CD4-positive, alpha-beta T cell treated with Interleukin-6 at 100 ng/mL for 8 hours (primary cell): ENCODE measurements at regions not wholly inside any gene's neighbourhood (a gene's known extent, or its start where the extent isn't known, plus 50 kb on each side); places are given as distances from the start of the nearest gene placed in this dataset.
"Not testable (repeated sequence)": the region's sequence is repeated elsewhere in the genome, so short reads cannot be mapped to it uniquely, and the experiment has no call there.

Source experiments
- DNase-seq: peaks from one replicate; pipeline ENCODE4 v3.0.0-alpha.2; 2020; ENCODE audit warnings: mixed read lengths, low spot score

DNA sequence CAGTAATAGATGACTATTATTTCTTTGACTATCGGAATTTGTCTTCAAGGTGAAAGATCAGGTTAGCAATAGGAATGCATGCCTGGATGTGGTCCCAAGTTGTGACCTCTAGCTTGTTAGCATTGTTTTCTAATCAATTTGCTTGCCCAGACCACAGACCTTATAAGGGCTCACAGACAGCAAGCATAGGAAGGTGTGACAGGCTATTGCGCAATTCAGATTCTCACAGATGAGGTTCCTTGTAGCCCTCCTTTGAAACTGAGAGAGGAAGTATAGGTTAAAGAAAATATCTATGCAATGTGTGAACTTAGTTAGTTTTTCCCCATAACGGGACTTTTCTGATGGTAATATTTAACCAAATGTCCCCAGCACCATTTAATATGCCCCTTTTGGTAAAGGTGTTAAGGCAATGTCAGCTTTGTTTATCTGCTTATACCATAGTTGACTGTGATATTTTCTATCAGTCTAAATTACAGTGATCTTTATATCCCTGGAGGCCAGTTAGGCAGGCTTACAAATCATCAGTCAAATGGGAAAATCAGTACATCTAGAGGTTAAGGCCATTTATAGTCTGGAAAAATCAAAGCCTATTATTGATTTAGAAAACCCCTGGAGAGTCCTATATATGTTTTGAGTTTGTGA, 168.1 kb upstream of the MBNL1 start:
- DNase-seq: no peak

DNA sequence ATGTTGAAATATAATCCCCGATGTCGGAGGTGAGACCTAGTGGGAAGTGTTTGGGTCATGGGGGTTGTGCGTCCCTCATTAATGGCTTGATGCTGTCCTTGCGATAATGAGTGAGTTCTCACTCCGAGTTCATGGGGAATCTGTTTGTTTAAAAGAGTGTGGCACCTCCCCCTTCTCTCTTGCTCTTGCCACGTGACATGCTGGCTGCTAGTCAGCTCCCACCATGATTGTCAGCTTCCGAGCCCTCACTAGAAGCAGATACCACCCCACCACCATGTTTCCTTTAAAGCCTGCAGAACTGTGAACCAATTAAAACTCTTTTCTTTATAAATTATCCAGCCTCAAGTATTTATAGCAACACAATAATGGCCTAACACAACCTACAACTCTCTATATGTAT, 166.3 kb upstream of the MBNL1 start:
- no peak for DNase-seq

DNA sequence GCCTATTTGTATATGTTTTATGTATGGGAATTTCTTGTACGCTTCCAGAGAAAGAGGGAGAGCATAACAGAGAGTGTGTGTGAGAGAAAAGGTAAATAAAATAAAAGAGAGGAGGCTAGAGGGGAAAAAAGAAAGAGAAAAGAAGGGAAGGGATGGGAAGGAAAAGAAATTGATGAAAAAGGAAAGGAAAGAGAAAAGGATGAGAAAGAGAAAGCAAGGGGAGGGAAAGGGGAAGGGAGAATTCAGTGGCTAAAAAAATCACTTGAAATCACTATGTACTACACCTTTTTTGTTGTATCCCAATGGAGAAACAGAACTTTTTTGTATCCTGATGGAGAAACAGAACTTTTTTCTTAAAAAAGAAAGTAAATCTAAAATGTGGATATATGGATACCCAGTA, 165.5 kb upstream of the MBNL1 start:
- DNase-seq: no peak

DNA sequence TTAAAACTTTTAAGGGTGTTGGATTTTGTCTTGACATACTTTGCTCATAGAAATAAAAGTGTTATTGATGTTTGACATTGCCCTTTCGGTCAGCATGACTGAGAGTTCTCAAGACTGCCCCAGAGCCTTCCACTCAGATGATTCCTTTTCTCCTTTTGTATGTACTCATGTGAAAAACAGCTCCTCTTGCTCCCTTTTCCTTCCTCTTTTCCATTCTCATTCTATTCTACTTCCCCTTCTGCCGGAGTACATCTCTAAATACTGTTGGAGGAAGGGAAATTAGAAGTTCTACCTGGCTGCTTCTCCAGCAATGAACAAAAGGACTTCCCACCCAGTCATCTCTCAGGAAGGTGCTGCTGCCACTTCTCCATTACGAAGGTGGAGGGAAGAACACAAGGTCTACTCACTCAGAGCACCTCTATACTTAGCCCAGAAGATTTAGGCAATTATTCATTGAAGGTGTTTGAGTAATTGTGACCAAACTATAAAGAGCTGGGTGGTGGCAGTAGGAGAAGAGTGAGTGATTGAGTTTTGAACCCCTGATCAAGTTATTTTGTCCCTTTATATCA, 163.8 kb upstream of the MBNL1 start:
- no peak for DNase-seq

DNA sequence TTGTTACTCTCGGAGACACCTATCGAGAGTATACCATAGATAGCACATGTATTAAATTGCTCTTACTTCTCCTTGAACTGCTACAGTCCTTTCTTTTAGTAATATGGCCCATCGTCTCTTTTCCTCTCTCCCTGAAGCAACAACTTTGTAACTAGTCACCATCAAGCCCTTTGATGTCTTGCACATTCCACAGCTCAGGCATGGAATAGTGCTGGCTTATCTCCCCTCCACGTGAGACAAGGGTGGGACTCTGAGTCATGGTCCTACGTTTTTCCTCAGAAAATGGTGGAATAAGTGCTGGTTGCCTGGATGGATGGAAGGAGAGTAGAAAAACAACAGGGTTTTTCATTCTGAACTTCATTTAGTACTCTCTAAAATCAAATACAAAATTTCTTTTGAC, 163.3 kb upstream of the MBNL1 start:
- no peak for DNase-seq

DNA sequence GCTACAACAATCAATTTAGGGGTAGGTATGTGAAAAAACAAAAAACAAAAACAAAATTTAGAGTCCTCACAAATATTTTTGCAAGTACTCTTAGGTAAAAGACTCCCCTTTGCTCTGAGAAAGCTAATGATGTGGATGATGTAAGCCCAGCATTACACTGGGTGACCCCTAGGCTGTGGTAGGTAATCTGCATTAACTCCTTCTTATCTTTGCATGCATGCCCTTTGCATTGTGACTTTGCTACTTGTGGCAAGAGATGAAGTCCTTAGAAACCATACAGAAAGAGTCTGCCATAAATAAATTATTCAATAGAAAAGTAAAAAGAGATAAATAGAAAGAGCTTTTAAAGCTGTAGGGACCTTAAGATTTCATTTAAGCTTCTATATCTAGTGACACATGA, 159.7 kb upstream of the MBNL1 start:
- no peak for DNase-seq

DNA sequence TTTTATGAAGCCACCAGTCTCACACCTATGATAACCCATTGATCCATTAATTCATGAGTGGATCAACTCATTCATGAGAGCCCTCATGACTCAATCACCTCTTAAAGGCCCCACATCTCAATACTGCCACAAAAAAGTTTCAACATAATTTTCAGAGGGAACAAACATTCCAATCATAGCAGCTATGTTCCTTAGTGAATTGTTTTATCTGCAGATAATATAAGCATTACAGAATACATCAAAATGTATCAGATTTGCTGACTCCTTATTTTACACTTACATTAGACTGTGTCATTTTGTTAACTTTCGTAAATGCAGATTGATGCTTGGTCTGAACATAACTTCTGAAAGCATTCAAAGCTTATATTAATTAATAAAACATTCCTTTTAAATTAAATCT, 155.3 kb upstream of the MBNL1 start:
- DNase-seq: no peak

DNA sequence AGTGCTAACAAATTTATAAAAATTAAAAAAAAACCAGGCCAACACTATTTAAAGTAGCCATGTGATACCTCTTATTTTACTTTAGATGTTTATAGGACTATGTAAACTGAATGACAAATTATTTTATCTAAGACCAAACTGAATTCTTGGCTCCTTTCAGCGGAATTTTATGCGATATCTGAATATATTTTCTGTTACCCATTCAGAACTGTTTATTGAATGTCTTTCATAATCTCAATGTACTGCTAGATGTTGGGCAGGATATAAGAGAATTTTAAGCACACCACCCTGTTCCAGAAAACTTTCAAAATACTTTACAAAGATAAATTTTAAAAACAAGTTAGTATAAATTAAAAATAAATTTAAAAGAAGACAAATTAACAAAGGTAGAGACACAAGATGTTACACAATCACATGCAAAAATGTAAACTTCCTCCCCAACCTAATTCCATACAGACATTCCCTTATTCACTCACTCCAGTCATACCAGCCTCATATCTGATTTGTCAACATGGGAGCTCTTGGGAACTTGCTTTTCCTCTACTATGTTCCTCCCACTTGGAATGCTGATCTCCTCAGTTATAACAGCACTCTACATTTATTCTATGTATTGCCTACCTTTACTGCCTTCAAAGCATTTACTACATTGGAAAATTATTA, 154.6 kb upstream of the MBNL1 start:
- no peak for DNase-seq

DNA sequence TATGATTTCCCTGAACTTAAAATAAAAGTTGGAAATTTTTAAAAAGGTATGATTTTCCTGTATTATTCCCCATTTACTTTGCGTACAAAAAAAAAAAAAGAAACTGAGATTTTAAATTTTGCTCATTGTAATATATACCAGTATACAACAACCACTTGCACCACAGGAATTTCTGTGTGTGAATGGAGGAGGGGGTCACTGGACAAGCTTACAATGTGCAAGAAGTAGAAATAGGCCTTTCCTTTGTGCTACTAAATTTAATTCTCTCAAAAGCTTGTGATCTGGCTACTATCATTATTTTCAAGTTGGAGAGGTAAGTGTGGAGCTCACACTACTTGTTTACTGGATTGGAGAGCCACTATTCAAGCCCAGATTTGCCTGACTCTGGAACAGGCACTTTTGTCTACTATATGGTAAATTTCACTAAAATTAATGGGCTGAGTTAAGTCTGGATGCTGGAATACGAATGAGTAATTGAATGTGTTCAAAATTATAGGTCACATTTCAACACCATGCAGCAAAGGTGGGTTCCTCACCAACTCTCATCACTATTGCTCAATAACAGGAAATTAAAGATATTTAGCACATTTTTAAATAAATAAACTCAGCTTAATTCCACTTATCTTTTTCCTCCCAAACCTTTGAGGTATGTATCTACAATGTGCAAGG, 148.0 kb upstream of the MBNL1 start:
- DNase-seq: no peak

DNA sequence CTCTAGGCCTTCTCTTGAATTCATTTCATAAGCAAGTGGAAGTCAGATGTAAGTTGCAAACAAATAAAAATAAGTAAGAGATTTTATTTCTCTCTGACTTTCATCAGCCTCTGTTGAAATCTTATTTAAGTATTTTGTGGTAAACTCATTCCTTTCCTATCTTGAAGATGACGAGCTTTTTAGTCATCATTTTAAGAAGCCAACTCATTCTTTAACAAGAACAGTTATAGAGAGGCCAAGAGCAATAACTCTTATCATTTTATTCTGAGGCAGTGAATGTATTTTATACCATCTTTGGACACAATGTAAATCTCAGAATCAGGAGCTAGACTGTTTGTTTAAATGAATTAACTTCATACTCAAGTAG, 147.5 kb upstream of the MBNL1 start:
- DNase-seq: no peak

DNA sequence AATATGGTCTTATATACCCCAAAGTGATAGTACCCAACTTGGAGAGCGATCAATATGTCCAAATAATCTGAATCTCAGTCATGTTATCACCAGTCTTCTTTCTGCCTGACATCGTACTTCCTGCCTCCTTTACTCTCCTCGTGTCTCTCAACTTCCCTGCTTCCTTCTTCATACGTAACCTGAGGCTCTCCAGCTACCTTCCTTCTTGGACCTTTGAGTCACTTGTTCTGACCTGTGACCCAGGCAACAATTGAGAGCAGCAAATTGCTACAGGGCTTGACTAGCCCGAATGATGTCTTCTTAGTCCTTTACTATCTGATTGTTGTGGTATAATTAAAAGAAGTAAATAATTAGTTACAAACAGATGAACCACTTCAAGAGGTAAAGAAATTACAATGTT, 145.9 kb upstream of the MBNL1 start:
- no peak for DNase-seq

DNA sequence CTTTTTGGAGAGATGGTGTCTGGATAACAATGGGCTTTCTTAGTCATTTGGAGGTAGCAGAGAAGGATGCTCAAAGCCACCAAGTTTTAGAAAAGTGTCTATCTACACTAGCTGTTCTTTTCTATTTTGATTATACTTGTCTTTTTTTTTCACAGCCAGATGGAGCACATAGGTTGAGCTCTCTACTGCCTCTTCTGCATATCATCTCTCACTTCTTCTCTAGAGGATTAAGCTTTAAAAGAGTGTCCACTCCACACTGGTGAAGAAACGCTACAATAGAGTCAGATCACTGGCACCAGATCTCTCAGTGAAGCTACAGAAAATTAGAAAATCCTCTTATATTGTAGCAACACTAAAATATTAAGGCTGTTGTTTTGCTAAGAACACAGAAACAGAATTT, 145.3 kb upstream of the MBNL1 start:
- DNase-seq: no peak

DNA sequence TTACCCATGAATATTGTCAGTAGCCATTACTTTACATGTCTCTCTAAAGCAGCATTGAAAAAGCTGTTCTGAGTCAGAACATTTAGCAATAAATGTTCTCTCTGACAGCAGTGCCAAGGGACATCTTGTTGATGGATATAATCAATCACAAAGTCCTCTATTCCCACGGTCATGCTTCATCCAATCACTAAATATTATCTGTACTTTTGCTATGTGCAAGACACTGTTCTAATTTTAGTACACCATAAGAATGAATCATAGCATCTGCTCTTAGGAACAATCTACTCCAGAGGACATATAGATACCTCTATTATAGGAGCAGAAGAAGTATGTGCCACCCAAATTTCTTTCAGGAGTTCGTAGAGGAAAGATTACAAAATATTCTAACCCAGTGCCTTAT, 142.5 kb upstream of the MBNL1 start:
- DNase-seq: no peak

DNA sequence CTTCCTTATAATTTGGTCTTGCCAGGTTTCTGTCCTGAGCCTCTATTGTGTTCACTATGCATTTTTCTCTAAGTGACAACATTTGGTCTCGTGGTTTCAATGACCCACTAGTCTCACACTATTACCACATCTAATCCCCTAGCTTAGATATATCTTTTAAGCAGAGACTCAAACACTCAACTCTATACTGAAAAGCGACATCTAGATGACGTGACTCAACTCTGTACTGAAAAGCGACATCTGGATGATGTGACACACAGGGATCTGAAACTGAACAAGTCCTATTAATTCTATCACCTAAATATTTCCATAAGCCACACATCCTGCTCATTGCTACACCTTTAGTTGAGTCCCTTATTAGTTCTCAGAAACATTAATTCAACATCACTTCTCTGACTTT, 141.7 kb upstream of the MBNL1 start:
- no peak for DNase-seq

DNA sequence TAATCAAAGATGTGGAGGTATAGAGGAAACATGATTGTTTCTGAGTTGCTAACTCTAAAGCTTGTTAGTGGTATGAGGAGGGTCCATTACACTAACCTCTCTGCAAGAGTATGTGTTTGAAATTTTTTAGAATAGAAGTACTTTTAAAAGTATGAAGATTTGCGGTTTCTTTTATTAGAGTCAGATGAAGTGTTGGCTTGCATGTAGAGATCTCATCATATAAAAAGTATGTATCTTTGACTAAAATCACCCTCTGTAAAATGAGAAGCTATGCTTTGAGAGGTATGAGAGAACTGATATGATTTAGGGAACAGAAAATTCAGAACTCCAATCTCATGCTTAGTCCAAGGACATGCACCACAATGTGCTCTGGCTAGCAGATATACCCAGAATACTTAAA, 140.4 kb upstream of the MBNL1 start:
- no peak for DNase-seq

DNA sequence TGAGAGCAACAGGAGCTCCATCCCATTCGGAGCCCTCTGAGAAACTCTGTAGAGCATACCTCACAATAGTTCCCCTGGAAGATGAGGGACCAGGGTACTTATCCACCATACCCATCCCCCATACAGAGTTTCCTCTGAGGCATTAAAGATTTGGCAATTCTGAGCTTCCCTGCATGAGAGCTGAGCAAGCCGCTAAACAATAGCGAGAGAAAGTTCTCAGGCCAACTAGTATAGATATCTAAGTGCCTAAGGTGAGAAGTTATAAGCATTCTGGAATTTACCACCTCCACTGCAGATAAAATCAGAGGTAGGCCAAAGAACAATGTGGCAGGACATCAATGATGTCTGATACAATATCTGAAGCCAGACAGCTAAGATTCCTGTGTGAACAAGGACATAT, 129.1 kb upstream of the MBNL1 start:
- DNase-seq: no peak

DNA sequence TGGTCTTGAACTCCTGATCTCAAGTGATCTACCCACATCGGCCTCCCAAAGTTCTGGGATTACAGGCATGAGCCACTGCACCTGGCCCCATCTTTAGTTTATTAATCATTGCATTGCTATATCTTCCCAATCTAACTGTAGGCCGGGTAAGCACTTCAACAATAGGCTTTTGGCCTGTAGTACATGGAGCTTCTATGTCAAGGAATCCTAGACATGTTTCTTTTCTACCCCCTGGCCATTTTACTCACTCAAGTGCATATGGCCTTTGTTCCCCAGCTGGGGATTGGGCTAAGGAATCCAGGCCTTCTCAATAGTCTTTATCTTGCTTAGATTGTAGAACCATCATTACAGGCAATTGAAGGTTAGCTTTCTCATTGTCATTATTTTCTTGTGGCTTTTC, 122.3 kb upstream of the MBNL1 start:
- DNase-seq: no peak

DNA sequence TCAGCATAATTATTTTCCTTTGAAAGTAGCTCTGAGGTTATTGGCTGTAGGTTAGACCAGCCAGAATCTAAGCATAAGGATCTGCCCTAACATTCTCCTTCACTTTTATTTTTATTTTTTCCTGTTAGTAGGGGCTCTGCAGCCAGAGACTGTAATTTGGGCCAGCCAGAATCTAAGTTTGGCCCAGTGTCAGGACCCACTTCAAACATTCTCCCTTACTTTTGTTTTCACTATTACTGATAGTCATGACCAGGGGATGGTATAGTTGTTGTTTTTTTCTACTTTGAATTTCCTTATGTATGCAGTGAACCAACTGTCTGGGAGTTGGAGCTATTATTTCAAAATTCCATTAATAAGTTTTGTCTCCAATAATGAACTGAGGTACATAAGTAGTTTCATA, 121.0 kb upstream of the MBNL1 start:
- DNase-seq: no peak

DNA sequence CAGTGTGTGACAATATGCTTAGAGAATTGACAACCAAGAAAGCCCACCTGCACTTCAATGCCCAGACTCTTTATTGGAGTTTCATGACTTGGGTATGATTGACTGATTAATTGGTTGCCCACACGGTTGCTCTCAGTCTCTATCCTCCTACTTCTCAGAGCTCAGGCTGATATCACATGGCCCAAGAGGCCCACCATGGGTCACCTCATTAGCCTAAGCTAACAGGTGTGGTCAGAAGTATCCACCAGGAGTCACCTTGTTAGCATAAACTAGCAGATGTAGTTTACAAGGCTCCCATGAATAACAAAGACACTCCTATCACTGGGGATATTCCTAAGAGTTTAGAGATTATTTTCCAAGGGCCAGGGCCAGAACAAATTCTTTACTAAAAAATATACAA, 120.2 kb upstream of the MBNL1 start:
- DNase-seq: no peak

DNA sequence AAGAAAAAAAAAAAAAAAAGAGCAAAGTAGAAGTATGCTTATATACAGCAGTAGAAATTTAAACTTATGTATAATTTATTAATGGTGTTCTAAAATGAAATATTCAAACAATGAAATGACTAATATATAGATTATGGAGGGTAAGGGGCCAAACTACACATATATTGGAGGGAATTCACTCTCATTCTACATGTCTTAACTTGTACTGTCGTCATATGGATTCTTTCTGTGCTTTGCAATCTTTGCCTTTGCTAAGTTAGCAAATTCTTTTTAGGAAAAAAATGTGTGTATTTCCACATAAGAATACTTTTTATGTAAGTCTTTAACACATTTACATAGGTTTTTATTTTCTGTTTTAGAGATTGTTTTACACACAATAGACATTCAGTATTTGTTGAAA, 118.9 kb upstream of the MBNL1 start:
- no peak for DNase-seq

DNA sequence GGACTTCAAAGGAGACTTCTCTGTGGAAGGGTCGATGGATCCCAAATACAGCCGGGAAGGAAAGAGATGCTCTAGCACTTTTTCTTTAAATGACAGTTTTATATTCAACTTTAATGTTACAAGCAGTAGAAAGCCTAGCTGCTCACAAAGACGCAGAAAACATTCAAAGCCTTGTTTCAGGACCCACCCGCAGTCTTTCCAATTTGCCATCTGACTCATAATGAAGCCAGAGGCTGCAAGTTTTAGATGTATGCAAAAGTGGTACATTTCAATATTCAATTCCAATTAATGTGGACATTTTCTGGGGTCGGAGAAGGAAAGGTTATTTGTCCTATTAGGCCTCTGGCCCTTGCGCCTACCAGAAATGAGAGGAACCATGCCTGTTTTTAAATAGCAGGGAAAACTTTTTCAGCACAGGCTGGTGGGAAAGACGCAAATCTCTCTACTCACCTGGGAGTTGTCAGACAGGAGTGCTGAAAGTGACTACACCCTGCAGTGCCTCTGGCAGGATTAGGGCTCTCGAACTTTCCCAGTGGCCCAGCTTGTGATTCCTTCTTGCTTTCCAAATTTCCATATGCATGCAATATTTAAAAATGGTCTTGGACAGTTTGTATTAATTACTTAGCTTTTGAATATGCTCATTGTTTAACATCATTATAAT, 117.4 kb upstream of the MBNL1 start:
- no peak for DNase-seq

DNA sequence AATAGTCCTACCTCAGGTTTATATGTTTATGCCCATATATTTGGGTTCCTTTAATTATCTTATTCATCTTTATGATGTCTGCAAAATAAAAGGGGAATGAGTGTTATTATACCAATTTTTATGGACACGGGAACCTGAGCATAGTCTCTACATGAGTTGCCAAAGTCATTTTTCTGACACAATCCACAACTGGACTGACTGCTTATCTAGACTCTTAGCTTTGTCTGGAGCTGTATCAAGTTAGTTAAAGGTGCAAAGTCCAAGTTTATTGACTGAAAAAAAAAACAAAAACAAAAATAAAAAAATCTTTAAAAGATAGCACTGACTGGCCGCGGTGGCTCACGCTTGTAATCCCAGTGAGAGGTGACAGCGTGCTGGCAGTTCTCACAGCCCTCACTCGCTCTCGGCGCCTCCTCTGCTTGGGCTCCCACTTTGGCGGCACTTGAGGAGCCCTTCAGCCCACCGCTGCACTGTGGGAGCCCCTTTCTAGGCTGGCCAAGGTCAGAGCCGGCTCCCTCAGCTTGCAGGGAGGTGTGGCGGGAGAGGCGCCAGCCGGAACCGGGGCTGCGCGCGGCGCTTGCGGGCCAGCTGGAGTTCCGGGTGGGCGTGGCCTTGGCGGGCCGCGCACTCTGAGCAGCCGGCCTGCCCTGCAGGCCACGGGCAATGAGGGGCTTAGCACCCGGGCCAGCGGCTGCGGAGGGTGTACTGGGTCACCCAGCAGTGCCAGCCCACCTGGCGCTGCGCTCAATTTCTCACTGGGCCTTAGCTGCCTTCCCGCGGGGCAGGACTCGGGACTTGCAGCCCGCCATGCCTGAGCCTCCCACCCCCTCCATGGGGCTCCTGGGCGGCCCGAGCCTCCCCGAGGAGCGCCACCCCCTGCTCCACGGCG, 116.6 kb upstream of the MBNL1 start:
- DNase-seq: not testable (repeated sequence)
